Stimulated activated CD8-positive, alpha-beta memory T cell treated with anti-CD3 and anti-CD28 coated beads, Interleukin-4, amount 100 ng/mL, for 4 hours (primary cell): ENCODE measurements at regions not wholly inside any gene's neighbourhood (a gene's known extent, or its start where the extent isn't known, plus 50 kb on each side); places are given as distances from the start of the nearest gene placed in this dataset.

Experiments
- DNase-seq, 2 donors: peaks; one replicate each; pipeline ENCODE4 v3.0.0-alpha.2; 2020; ENCODE audit warnings: low read depth in 2 of 2, low spot score in 1 of 2

- no peak for DNase-seq
Observed at GRCh38 chrX:87727620-87728019, 210.0 kb downstream of the KLHL4 start.

- no peak for DNase-seq
Observed at GRCh38 chrX:87728024-87728423, 210.4 kb downstream of the KLHL4 start.

GRCh38 chrX:87728459-87728858, 210.9 kb downstream of the KLHL4 start:
- DNase-seq, result no peak

- DNase-seq, result no peak
Observed at GRCh38 chrX:87732133-87732532, 214.5 kb downstream of the KLHL4 start.

- no peak for DNase-seq
Observed at GRCh38 chrX:87736576-87736975, 219.0 kb downstream of the KLHL4 start.

GRCh38 chrX:87744391-87744790, 226.8 kb downstream of the KLHL4 start:
- DNase-seq, result no peak

- no peak for DNase-seq
Observed at GRCh38 chrX:87755493-87755892, 237.9 kb downstream of the KLHL4 start.

GRCh38 chrX:87788976-87789375, 271.4 kb downstream of the KLHL4 start:
- no peak for DNase-seq

GRCh38 chrX:87798039-87798438, 280.4 kb downstream of the KLHL4 start:
- no peak for DNase-seq

- DNase-seq, result no peak
Observed at GRCh38 chrX:87805829-87806490, 288.4 kb downstream of the KLHL4 start.

GRCh38 chrX:87808576-87809243, 291.1 kb downstream of the KLHL4 start:
- DNase-seq, result no peak

- no peak for DNase-seq
Observed at GRCh38 chrX:87813566-87813965, 296.0 kb downstream of the KLHL4 start.

- no peak for DNase-seq
Observed at GRCh38 chrX:87846956-87847355, 329.4 kb downstream of the KLHL4 start.

GRCh38 chrX:87873347-87873941, 355.8 kb downstream of the KLHL4 start:
- DNase-seq, result no peak

GRCh38 chrX:87874043-87874442, 356.4 kb downstream of the KLHL4 start:
- no peak for DNase-seq

- DNase-seq, result no peak
Observed at GRCh38 chrX:87878926-87879325, 361.3 kb downstream of the KLHL4 start.

- DNase-seq, result no peak
Observed at GRCh38 chrX:87890437-87890836, 372.8 kb downstream of the KLHL4 start.

GRCh38 chrX:87895421-87895820, 377.8 kb downstream of the KLHL4 start:
- DNase-seq, result no peak

GRCh38 chrX:87896057-87896456, 378.5 kb downstream of the KLHL4 start:
- DNase-seq, result no peak

GRCh38 chrX:87900320-87900908, 382.8 kb downstream of the KLHL4 start:
- peak in 1 of 2 donors; percentile 2 for DNase-seq

- no peak for DNase-seq
Observed at GRCh38 chrX:87901060-87901459, 383.5 kb downstream of the KLHL4 start.

GRCh38 chrX:87914726-87915125, 397.1 kb downstream of the KLHL4 start:
- no peak for DNase-seq
